HL-60 (cell line): ENCODE measurements at regions not wholly inside any gene's neighbourhood (a gene's known extent, or its start where the extent isn't known, plus 50 kb on each side); places are given as distances from the start of the nearest gene placed in this dataset.

ENCODE experiments used
- GABPA ChIP-seq: IDR thresholded peaks from 2 replicates; pipeline ENCODE4 v1.6.1; 2012; ENCODE audit warnings: low read depth
- POLR2AphosphoS5 ChIP-seq: IDR thresholded peaks from 2 replicates; pipeline ENCODE4 v1.6.1; 2012; ENCODE audit warnings: low read depth
- TF ChIP-seq, protein P1 (sequence below): IDR thresholded peaks from one replicate; pipeline ENCODE4 v1.5.1; 2011; ENCODE audit warnings: low read length, control low read depth, inconsistent platforms; ENCODE audit not compliant: insufficient read depth
- TF ChIP-seq, protein P2 (sequence below): IDR thresholded peaks from 2 replicates; pipeline ENCODE4 v1.6.1; 2012; ENCODE audit warnings: low read depth; ENCODE audit not compliant: insufficient replicate concordance

DNA sequence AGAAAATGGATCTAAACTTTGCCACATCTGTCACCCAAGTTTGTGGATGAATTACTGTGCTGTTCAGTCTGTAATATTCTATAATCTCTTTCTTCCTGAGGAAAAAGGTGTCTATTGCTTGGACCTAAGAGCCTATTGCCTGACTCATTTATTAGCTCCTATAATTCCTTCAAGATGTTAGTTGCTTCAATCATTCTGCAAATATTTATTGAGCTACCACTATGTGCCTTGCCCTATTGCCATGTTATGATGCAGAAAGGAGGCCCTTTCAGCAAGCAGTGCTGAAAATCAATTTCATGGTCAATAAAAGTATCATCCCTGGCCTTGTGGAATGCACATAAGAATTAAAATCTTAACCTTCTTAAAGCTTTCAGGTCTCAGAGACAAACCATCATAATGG, 113.6 kb downstream of the CCER1 start:
- TF ChIP-seq, protein P1, sequence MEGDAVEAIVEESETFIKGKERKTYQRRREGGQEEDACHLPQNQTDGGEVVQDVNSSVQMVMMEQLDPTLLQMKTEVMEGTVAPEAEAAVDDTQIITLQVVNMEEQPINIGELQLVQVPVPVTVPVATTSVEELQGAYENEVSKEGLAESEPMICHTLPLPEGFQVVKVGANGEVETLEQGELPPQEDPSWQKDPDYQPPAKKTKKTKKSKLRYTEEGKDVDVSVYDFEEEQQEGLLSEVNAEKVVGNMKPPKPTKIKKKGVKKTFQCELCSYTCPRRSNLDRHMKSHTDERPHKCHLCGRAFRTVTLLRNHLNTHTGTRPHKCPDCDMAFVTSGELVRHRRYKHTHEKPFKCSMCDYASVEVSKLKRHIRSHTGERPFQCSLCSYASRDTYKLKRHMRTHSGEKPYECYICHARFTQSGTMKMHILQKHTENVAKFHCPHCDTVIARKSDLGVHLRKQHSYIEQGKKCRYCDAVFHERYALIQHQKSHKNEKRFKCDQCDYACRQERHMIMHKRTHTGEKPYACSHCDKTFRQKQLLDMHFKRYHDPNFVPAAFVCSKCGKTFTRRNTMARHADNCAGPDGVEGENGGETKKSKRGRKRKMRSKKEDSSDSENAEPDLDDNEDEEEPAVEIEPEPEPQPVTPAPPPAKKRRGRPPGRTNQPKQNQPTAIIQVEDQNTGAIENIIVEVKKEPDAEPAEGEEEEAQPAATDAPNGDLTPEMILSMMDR, result no peak
- no peak for TF ChIP-seq GABPA
- no peak for TF ChIP-seq POLR2AphosphoS5
- TF ChIP-seq, protein P2, sequence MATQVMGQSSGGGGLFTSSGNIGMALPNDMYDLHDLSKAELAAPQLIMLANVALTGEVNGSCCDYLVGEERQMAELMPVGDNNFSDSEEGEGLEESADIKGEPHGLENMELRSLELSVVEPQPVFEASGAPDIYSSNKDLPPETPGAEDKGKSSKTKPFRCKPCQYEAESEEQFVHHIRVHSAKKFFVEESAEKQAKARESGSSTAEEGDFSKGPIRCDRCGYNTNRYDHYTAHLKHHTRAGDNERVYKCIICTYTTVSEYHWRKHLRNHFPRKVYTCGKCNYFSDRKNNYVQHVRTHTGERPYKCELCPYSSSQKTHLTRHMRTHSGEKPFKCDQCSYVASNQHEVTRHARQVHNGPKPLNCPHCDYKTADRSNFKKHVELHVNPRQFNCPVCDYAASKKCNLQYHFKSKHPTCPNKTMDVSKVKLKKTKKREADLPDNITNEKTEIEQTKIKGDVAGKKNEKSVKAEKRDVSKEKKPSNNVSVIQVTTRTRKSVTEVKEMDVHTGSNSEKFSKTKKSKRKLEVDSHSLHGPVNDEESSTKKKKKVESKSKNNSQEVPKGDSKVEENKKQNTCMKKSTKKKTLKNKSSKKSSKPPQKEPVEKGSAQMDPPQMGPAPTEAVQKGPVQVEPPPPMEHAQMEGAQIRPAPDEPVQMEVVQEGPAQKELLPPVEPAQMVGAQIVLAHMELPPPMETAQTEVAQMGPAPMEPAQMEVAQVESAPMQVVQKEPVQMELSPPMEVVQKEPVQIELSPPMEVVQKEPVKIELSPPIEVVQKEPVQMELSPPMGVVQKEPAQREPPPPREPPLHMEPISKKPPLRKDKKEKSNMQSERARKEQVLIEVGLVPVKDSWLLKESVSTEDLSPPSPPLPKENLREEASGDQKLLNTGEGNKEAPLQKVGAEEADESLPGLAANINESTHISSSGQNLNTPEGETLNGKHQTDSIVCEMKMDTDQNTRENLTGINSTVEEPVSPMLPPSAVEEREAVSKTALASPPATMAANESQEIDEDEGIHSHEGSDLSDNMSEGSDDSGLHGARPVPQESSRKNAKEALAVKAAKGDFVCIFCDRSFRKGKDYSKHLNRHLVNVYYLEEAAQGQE, result no peak
